Stimulated activated CD8-positive, alpha-beta memory T cell treated with anti-CD3 and anti-CD28 coated beads, Interleukin-15, amount 100 ng/mL, for 48 hours (primary cell): ENCODE measurements at regions not wholly inside any gene's neighbourhood (a gene's known extent, or its start where the extent isn't known, plus 50 kb on each side); places are given as distances from the start of the nearest gene placed in this dataset.
"Not testable (repeated sequence)": the region's sequence is repeated elsewhere in the genome, so short reads cannot be mapped to it uniquely, and the experiment has no call there.

Experiments used
- DNase-seq, 2 donors: peaks; one replicate each; pipeline ENCODE4 v3.0.0-alpha.2; 2020; ENCODE audit warnings: low read depth in 2 of 2

GRCh38 chr14:100419856-100420255 is 96.7 kb downstream of the SLC25A47 start:
- DNase-seq = no peak

DNA sequence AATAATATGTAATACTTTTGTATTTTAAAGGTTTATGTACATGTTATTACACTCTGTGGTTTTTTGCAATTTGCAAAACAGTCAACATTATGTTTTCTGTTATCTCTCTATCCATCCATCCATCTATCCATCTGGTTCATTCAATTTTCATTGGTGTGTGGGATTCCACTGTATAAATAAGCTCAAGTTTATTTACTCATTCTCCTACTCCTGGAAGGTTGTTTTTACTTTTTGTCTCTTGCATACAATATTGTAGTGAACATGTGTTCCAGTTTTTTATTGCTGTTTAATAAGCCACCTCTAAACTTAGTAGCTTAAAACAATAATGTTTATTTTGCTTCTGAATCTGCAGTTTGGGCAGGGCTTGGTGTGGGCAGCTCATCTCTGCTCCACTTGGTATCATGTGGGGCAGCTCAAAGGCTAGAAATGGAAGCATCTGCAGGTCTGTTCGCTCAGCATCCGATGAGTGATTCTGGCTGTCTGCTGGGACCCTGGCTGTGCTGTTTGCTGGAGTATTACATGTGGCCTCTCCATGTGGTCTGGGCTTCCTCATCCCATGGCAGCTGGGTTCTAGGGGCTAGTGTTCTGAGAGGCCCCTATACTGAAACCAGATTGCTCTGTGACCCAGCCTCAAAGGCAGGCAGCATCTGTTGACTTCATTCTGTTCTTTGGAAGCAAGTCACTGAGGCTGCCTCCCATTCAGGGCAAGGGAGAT is 98.8 kb downstream of the SLC25A47 start:
- no peak for DNase-seq

- no peak for DNase-seq
These were observed 99.6 kb downstream of the SLC25A47 start for GRCh38 chr14:100422556-100423316.

GRCh38 chr14:100423317-100424010 is 100.3 kb downstream of the SLC25A47 start:
- DNase-seq = no peak

- no peak for DNase-seq
These were observed 101.6 kb downstream of the SLC25A47 start for GRCh38 chr14:100424504-100425428.

- no peak for DNase-seq
These were observed 102.3 kb downstream of the SLC25A47 start for GRCh38 chr14:100425429-100425827.

DNA sequence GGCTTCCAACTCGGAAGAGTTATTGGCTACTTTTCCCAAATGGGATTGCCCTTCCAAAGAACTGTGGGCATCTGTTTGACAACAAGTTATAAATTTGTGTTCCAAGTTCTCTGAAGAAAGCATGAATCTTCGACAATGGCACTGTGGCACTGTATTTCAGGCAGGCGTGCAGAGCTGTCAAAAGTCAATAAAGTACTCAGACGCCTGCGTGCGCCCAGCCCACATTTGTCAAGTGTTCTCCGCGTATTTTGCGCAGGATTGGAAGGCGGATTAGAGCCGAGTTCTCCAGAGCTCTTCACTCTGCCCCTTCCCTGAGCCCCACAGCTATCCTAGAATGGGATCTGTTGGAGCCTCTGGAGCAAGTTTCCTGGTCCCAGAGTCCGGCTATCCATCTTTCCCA is 103.2 kb downstream of the SLC25A47 start:
- DNase-seq = no peak

DNA sequence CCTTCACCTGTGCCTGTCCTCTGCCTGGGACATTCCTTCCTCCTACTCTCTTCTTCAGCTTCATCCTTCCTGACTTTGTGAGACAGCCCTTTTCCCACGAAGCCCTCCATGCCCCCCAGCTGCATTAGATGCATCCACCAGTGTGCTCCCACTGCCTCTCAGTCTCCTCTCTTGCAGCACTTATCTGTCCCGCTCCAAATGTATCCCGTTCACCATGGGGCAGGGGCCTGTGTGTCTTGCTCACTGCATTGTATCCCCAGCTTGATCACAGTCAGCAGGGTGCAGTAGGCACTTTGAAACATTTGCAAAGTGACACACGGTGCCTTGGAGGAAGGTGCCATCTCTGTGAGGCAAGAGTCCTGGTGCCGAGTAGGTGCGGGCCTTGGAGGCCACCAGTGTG is 104.0 kb downstream of the SLC25A47 start:
- no peak for DNase-seq

DNA sequence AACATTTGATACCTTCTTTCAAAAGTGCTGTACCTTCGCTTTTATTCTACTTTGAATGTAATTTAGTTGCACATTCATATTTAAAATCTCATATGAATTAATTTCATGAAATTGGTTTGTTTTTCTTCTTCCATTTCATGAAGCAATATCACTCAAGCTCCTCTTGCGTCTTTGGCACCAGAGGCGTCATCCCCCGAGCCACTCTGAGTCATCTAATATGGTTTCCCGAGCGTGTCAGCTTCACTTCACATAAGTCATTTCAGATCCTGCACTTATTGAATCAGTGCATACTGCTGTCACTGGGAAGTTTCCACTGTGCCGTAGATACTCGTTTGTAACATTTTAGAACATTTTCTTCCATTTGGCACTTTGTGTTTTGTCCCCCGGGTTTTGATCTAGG is 105.6 kb downstream of the SLC25A47 start:
- no peak for DNase-seq

- DNase-seq = no peak
These were observed 106.4 kb downstream of the SLC25A47 start for GRCh38 chr14:100429537-100429936.

- no peak for DNase-seq
These were observed 107.4 kb downstream of the SLC25A47 start for GRCh38 chr14:100430571-100430970.

- DNase-seq = not testable (repeated sequence)
These were observed 108.3 kb downstream of the SLC25A47 start for GRCh38 chr14:100431461-100431860.

DNA sequence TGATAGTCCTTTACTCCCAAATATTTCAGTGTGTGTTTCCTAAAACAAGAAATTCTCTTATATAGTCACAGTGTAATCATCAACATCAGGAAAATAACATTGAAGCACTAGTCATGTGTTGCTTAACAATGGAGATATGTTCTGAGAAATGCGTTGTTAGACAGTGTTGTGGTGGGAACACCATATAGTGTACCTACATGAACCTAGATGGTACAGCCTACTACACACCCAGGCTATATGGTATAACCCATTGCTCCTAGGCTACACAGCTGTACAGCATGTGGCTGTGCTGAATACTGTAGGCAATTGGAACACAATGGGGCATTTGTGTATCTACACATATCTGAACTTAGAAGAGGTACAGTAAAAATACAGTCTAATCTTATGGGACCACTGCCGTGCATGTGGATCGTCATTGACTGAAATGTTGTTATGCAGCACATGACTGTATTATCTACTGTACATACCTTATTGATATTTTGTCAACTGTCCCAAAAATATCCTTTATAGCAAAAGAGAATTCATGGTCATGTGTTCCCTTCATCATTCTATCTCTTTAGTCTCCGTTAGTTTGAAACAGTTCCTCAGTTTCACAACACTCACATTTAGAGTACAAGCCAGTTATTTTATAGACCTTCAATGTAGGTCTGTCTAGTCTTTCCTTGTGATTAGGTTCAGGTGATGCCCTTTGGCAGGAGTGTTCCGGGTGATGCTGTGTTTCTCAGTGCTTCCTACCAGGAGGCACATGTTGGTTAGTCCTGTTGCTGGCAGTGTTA is 109.7 kb downstream of the SLC25A47 start:
- no peak for DNase-seq

- no peak for DNase-seq
These were observed 110.3 kb downstream of the SLC25A47 start for GRCh38 chr14:100433428-100433814.

GRCh38 chr14:100434033-100434601 is 111.0 kb downstream of the SLC25A47 start:
- DNase-seq = no peak

- no peak for DNase-seq
These were observed 111.8 kb downstream of the SLC25A47 start for GRCh38 chr14:100434911-100435438.

DNA sequence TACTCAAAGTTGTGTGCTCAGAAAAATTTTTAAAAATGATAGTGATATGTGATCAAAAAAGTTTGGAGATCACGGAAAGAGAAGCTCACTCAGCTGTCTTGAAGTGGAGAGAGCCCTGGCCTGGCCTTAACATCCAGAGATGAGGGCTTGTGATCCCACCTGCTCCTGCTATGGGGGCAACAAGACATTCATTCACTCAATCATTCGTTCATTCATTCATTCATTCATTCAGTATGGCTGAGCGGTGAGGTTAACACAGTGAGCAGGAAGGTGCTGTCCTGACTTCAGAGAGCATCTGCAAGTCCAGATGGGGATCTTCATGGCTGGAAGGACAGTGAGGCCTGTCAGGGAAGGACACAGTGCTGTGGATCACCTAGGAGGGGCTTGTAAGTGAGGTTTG is 112.3 kb downstream of the SLC25A47 start:
- DNase-seq = no peak

DNA sequence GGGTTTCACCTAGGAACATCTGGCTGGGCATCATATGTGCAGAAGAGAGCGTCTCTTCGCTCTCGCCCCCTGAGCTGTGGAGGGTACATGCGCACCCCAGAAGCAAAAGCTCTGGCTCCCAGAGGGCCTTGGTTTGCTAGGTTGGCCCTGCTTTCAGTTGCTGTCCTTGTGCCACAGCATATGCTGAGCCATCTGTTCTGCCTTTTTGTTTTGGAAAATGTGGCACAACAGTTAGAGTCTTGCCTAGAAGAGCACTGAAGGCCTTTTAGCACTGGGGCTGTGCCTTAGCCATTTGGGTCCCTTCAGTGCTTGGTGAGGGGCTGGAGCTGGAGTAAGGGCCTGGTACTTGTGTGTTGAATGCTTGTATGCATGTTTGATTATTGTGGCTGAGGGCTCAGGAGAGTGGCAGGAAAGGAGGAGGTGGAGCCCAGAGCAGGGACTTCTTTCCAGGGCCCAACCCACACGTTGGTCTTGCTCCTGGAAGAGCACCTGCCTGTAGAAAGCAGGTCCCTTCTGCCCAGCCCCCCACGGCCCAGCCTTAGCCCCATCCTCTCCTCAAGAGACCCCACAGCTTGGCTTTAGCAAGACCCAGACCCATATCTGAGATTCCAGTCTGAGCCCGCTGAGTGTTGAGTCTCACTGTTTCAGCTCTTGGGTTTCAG is 113.7 kb downstream of the SLC25A47 start:
- no peak for DNase-seq

GRCh38 chr14:100438271-100438670 is 115.1 kb downstream of the SLC25A47 start:
- no peak for DNase-seq
